ENCODE measurements at regions not wholly inside any gene's neighbourhood (a gene's known extent, or its start where the extent isn't known, plus 50 kb on each side); places are given as distances from the start of the nearest gene placed in this dataset.

DNA sequence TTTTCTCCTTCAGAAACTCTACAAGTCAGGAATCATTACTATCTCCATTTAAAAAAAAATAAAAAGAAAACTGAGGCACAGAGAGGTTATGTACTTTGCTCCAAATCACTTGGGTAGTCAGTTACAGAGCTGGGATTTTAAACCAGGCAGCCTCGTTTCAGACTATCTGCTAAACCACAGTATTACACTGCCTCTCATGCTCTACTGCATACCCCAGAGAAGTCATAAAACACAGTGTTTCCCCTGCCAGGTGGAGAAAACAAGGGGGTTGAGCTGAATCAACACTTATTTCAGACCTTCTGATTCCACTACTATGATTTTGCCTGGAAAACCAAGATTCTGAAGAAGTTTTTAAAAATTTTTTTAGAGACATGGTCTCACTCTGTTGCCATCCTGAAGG is 132.9 kb upstream of the POU2AF2 start:
- Histone ChIP-seq H3K36me3 (ENCODE audit: control insufficient read depth in 2 of 2, insufficient read depth in 1 of 2, low read length in 2 of 2) (no peaks in the 10 kb centered on the region), H3K27ac (ENCODE audit: extremely low read depth, low read depth, low read length) (no peak overlapping the region), H3K4me3 (ENCODE audit: low read depth, low read length) (no peak overlapping the region), H3K4me1 (ENCODE audit: control insufficient read depth, insufficient read depth, low read length) (no peaks in the 10 kb centered on the region), H3K9me3 (ENCODE audit: control insufficient read depth, insufficient read depth, low read depth, low read length) (no peaks in the 10 kb centered on the region)
- ChIA-PET CTCF (no interaction called here), POLR2A (no interaction called here)
- TF ChIP-seq ZNF10 (tag by site-specific recombination; IDR thresholded peaks at IDR 0.05) (no peak), ZBTB26 (tag by site-specific recombination; optimal IDR thresholded peaks at IDR 0.05) (no peak), ZNF157 (tag by site-specific recombination; IDR thresholded peaks at IDR 0.05) (no peak), BCL11B (tag by site-specific recombination; IDR thresholded peaks at IDR 0.05; ENCODE audit: low read depth) (no peak), GLIS1 (tag by site-specific recombination; IDR thresholded peaks at IDR 0.05) (no peak), ZNF701 (tag by site-specific recombination; IDR thresholded peaks at IDR 0.05) (no peak), ZSCAN16 (tag by site-specific recombination; IDR thresholded peaks at IDR 0.05) (no peak), ZBTB21 (tag by site-specific recombination; IDR thresholded peaks at IDR 0.05) (no peak), ZNF544 (tag by site-specific recombination; IDR thresholded peaks at IDR 0.05) (no peak), ZNF184 (tag by site-specific recombination; IDR thresholded peaks at IDR 0.05) (no peak), ZNF146 (tag by site-specific recombination; IDR thresholded peaks at IDR 0.05) (no peak), KLF8 (tag by site-specific recombination; IDR thresholded peaks at IDR 0.05) (no peak), MZF1 (tag by site-specific recombination; IDR thresholded peaks at IDR 0.05; ENCODE audit: borderline replicate concordance) (no peak), ZNF175 (tag by site-specific recombination; IDR thresholded peaks at IDR 0.05) (no peak), PRDM1 (tag by site-specific recombination; IDR thresholded peaks at IDR 0.05) (no peak)
- TF ChIP-seq, protein P1, sequence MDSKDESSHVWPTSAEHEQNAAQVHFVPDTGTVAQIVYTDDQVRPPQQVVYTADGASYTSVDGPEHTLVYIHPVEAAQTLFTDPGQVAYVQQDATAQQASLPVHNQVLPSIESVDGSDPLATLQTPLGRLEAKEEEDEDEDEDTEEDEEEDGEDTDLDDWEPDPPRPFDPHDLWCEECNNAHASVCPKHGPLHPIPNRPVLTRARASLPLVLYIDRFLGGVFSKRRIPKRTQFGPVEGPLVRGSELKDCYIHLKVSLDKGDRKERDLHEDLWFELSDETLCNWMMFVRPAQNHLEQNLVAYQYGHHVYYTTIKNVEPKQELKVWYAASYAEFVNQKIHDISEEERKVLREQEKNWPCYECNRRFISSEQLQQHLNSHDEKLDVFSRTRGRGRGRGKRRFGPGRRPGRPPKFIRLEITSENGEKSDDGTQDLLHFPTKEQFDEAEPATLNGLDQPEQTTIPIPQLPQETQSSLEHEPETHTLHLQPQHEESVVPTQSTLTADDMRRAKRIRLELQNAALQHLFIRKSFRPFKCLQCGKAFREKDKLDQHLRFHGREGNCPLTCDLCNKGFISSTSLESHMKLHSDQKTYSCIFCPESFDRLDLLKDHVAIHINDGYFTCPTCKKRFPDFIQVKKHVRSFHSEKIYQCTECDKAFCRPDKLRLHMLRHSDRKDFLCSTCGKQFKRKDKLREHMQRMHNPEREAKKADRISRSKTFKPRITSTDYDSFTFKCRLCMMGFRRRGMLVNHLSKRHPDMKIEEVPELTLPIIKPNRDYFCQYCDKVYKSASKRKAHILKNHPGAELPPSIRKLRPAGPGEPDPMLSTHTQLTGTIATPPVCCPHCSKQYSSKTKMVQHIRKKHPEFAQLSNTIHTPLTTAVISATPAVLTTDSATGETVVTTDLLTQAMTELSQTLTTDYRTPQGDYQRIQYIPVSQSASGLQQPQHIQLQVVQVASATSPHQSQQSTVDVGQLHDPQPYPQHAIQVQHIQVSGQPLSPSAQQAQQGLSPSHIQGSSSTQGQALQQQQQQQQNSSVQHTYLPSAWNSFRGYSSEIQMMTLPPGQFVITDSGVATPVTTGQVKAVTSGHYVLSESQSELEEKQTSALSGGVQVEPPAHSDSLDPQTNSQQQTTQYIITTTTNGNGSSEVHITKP (tag by site-specific recombination; IDR thresholded peaks at IDR 0.05) = no peak
- TF ChIP-seq, protein P2, sequence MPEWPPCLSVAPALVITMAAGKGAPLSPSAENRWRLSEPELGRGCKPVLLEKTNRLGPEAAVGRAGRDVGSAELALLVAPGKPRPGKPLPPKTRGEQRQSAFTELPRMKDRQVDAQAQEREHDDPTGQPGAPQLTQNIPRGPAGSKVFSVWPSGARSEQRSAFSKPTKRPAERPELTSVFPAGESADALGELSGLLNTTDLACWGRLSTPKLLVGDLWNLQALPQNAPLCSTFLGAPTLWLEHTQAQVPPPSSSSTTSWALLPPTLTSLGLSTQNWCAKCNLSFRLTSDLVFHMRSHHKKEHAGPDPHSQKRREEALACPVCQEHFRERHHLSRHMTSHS (tag by site-specific recombination; IDR thresholded peaks at IDR 0.05) = no peak
- TF ChIP-seq, protein P3, sequence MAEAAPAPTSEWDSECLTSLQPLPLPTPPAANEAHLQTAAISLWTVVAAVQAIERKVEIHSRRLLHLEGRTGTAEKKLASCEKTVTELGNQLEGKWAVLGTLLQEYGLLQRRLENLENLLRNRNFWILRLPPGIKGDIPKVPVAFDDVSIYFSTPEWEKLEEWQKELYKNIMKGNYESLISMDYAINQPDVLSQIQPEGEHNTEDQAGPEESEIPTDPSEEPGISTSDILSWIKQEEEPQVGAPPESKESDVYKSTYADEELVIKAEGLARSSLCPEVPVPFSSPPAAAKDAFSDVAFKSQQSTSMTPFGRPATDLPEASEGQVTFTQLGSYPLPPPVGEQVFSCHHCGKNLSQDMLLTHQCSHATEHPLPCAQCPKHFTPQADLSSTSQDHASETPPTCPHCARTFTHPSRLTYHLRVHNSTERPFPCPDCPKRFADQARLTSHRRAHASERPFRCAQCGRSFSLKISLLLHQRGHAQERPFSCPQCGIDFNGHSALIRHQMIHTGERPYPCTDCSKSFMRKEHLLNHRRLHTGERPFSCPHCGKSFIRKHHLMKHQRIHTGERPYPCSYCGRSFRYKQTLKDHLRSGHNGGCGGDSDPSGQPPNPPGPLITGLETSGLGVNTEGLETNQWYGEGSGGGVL (tag by site-specific recombination; IDR thresholded peaks at IDR 0.05) = no peak

- Histone ChIP-seq H3K4me1 (ENCODE audit: control insufficient read depth, insufficient read depth, low read length) (no peaks in the 10 kb centered on the region), H3K4me3 (ENCODE audit: low read depth, low read length) (no peak overlapping the region), H3K9me3 (ENCODE audit: control insufficient read depth, insufficient read depth, low read depth, low read length) (no peaks in the 10 kb centered on the region), H3K36me3 (ENCODE audit: control insufficient read depth in 2 of 2, insufficient read depth in 1 of 2, low read length in 2 of 2) (no peaks in the 10 kb centered on the region), H3K27ac (ENCODE audit: extremely low read depth, low read depth, low read length) (no peak overlapping the region)
- ChIA-PET POLR2A (no interaction called here), CTCF (no interaction called here)
- no peak for TF ChIP-seq ATF2 (tag by site-specific recombination; IDR thresholded peaks at IDR 0.05; ENCODE audit: low read depth)
- no peak for TF ChIP-seq ZNF747 (tag by site-specific recombination; IDR thresholded peaks at IDR 0.05)
- TF ChIP-seq ZSCAN23 (tag by site-specific recombination; IDR thresholded peaks at IDR 0.05) = no peak
- TF ChIP-seq ZBTB10 (tag by site-specific recombination; IDR thresholded peaks at IDR 0.05) = no peak
- TF ChIP-seq BCL6B (tag by site-specific recombination; IDR thresholded peaks at IDR 0.05) = no peak
- TF ChIP-seq ZNF311 (tag by site-specific recombination; IDR thresholded peaks at IDR 0.05; ENCODE audit: borderline replicate concordance) = no peak
Observed at GRCh38 chr11:111107501-111107900, 138.0 kb upstream of the POU2AF2 start.
